HepG2 (cell line): ENCODE measurements at regions not wholly inside any gene's neighbourhood (a gene's known extent, or its start where the extent isn't known, plus 50 kb on each side); places are given as distances from the start of the nearest gene placed in this dataset.

Experiments used
- ATAC-seq: fragments of 200-7000 bp; cut with Tn5 transposase; 3 replicates; pipeline ENCODE4 v1.9.1; 2020; ENCODE audit warnings: mild to moderate bottlenecking, moderate library complexity
- BruUV-seq: library from RNA; stranded (reverse); fragments of 400-500 nt; replicated peaks from 2 replicates; lab custom pipeline; 2021; lab: Mats Ljungman, UMichigan
- CTCF ChIA-PET: fragments of 300-600 bp; formaldehyde crosslinking; extraction: SDS; loops from one replicate; lab custom pipeline; 2021; ENCODE audit warnings: low total read pairs, inconsistent platforms, low intra/inter-chr PET ratio; lab: Yijun Ruan, JAX
- POLR2A ChIA-PET: fragments of 350-600 bp; sonication (Branson Sonifier 250); formaldehyde crosslinking; loops from one replicate; lab custom pipeline; 2020; ENCODE audit warnings: antibody characterized with exemption, inconsistent platforms; lab: Yijun Ruan, JAX
- DNase-seq: peaks from one replicate; pipeline ENCODE4 v3.0.0-alpha.2; 2015; ENCODE audit warnings: low spot score
- FAIRE-seq: peaks from 3 replicates; lab custom pipeline; 2011; peaks lifted over from hg19 to GRCh38; lab: Jason Lieb, UNC
- H2AFZ ChIP-seq: one replicate; pipeline ENCODE4 v1.6.1; 2011; ENCODE audit warnings: low read length, inconsistent platforms
- H3K27ac ChIP-seq: fragments of 300-600 bp; 3 replicates; pipeline ENCODE4 v1.8.0; 2011; ENCODE audit warnings: mixed run types, mild to moderate bottlenecking, mixed read lengths, low read length, inconsistent platforms; ENCODE audit not compliant: insufficient read depth; ENCODE audit errors: extremely low read length
- H3K27me3 ChIP-seq, 2 experiments: fragments of 200-600 bp in 1 of 2; 2 replicates in 1 of 2; 3 replicates in 1 of 2; pipeline versions ENCODE4 v1.6.0 to v1.8.0; 2011; ENCODE audit warnings: low read length in 2 of 2, mild to moderate bottlenecking in 2 of 2, moderate library complexity in 2 of 2, inconsistent platforms in 1 of 2; ENCODE audit not compliant: insufficient read depth in 2 of 2, control insufficient read depth in 1 of 2
- H3K36me3 ChIP-seq, 2 experiments: fragments of 200-600 bp in 1 of 2; replicated peaks in 1 of 2; 2 replicates in 1 of 2; 3 replicates in 1 of 2; pipeline versions ENCODE4 v1.5.1 to v1.8.0; 2011; ENCODE audit warnings: low read length in 2 of 2, inconsistent platforms in 1 of 2; ENCODE audit not compliant: insufficient read depth in 2 of 2, control insufficient read depth in 1 of 2
- H3K4me1 ChIP-seq: 2 replicates; pipeline ENCODE4 v1.5.1; 2012; ENCODE audit warnings: low read length, inconsistent platforms; ENCODE audit not compliant: insufficient read depth
- H3K4me2 ChIP-seq: 2 replicates; pipeline ENCODE4 v1.6.0; 2011; ENCODE audit warnings: low read depth, low read length, inconsistent platforms
- H3K4me3 ChIP-seq, 3 experiments: fragments of 200-600 bp in 1 of 3; sonication (generic), shearing (Covaris generic) in 1 of 3; replicated peaks in 1 of 3; 2 replicates each; pipeline ENCODE4 v1.5.1; 2011 to 2016; ENCODE audit warnings: low read length in 3 of 3, inconsistent platforms in 2 of 3, low read depth in 2 of 3, mild to moderate bottlenecking in 2 of 3, control low read depth in 1 of 3, mixed read lengths in 1 of 3; ENCODE audit not compliant: insufficient read depth in 1 of 3
- H3K79me2 ChIP-seq: one replicate; pipeline ENCODE4 v1.6.1; 2011; ENCODE audit warnings: low read length, inconsistent platforms; ENCODE audit not compliant: insufficient read depth
- H3K9ac ChIP-seq: 2 replicates; pipeline ENCODE4 v1.6.0; 2011; ENCODE audit warnings: mild to moderate bottlenecking, low read depth, low read length, inconsistent platforms; ENCODE audit not compliant: insufficient read depth
- H3K9me3 ChIP-seq: 2 replicates; pipeline ENCODE4 v1.5.1; 2012; ENCODE audit warnings: mild to moderate bottlenecking, low read length
- H4K20me1 ChIP-seq: 2 replicates; pipeline ENCODE4 v1.6.0; 2011; ENCODE audit warnings: inconsistent platforms, mild to moderate bottlenecking, low read length, moderate library complexity; ENCODE audit not compliant: insufficient read depth
- EP300 ChIP-seq, 3 experiments: sonication (generic) in 1 of 3; formaldehyde crosslinking in 1 of 3; IDR thresholded peaks; 2 replicates each; pipeline versions ENCODE4 v1.5.1 to v1.6.1; 2011 to 2020; ENCODE audit warnings: low read depth in 2 of 3, low read length in 2 of 3, borderline replicate concordance in 1 of 3, improper control_type of control experiment in 1 of 3, mild to moderate bottlenecking in 1 of 3, missing genetic modification reagents in 1 of 3, moderate library complexity in 1 of 3
- IKZF1 ChIP-seq: fragments of 450-650 bp; IDR thresholded peaks from 2 replicates; pipeline ENCODE4 v1.7.1; 2016
- MAFK ChIP-seq, 2 experiments: IDR thresholded peaks in 1 of 2; conservative IDR thresholded peaks in 1 of 2; 2 replicates each; pipeline ENCODE4 v1.6.1; 2011; ENCODE audit warnings: improper control_type of control experiment in 2 of 2, low read length in 2 of 2
- NPAS2 ChIP-seq: sonication (generic); formaldehyde crosslinking; IDR thresholded peaks from 2 replicates; pipeline ENCODE4 v1.8.0; 2022; ENCODE audit warnings: mild to moderate bottlenecking, missing genetic modification reagents, borderline replicate concordance
- PHF20 ChIP-seq: sonication (generic); formaldehyde crosslinking; IDR thresholded peaks from 2 replicates; pipeline ENCODE4 v1.5.0; 2020; ENCODE audit warnings: mild to moderate bottlenecking, missing genetic modification reagents
- U2AF1 ChIP-seq: fragments of 200-400 bp; formaldehyde crosslinking; optimal IDR thresholded peaks from 2 replicates; pipeline ENCODE3; 2017; ENCODE audit warnings: mild to moderate bottlenecking, low read depth, low read length
- ZMYM4 ChIP-seq: sonication (generic); formaldehyde crosslinking; IDR thresholded peaks from 2 replicates; pipeline ENCODE4 v1.8.1; 2023; ENCODE audit warnings: mild to moderate bottlenecking, missing genetic modification reagents
- ZNF234 ChIP-seq: sonication (generic); formaldehyde crosslinking; conservative IDR thresholded peaks from 2 replicates; pipeline ENCODE4 v1.5.1; 2020; ENCODE audit warnings: mild to moderate bottlenecking, missing genetic modification reagents
- ZNF44 ChIP-seq: sonication (generic); formaldehyde crosslinking; IDR thresholded peaks from 2 replicates; pipeline ENCODE4 v1.5.1; 2020; ENCODE audit warnings: mild to moderate bottlenecking, missing genetic modification reagents
- ZNF598 ChIP-seq: sonication (generic); formaldehyde crosslinking; IDR thresholded peaks from 2 replicates; pipeline ENCODE4 v1.5.1; 2020; ENCODE audit warnings: mild to moderate bottlenecking, missing genetic modification reagents, borderline replicate concordance
- in situ Hi-C: cut with HindIII; loops from 2 replicates; pipeline ENCODE4 v1.10.0; 2017; ENCODE audit warnings: low pct_unique_long_range_greater_than_20kb; ENCODE audit not compliant: extremely low pct_ligation_motif_present
- intact Hi-C: fragments of 100-400 bp; cut with micrococcal nuclease; formaldehyde crosslinking; loops from one replicate; pipeline ENCODE4 v1.10.0; 2022; ENCODE audit not compliant: unreplicated experiment
- TF ChIP-seq, protein P1 (sequence below): sonication (generic); formaldehyde crosslinking; IDR thresholded peaks from 2 replicates; pipeline ENCODE4 v1.4.0; 2020; ENCODE audit warnings: missing genetic modification reagents, borderline replicate concordance
- TF ChIP-seq, protein P2 (sequence below): sonication (generic); formaldehyde crosslinking; IDR thresholded peaks from 2 replicates; pipeline ENCODE4 v1.4.0; 2020; ENCODE audit warnings: mild to moderate bottlenecking, missing genetic modification reagents
- TF ChIP-seq, protein P3 (sequence below): sonication (generic); formaldehyde crosslinking; IDR thresholded peaks from 2 replicates; pipeline ENCODE4 v1.4.0; 2020; ENCODE audit warnings: mild to moderate bottlenecking, missing genetic modification reagents

DNA sequence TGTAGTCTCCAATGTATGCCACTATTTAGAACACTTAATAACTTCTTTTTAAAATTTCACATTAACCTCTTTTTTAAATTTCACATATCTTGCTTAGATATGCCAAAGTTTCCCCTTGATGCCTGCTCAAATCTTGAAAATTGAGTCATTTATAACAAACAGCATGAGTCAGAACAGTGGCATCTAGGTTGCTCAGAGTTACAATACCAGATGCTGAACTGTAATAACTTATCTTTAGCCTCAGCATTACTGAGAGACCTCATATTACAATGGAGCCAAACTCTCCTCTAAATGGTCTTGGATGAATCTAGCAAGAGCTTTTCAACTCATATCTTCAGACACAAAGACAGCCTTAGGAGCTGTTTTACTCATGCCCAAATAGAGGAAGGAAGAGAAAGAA is 439.3 kb upstream of the ARPP21 start:
- no TSS peak for BruUV-seq
- CTCF ChIA-PET = no interaction called here
- no peak overlapping the region for H3K4me2 ChIP-seq

More for the DNA sequence above, 439.3 kb upstream of the ARPP21 start:
- ATAC-seq = no peak
- Histone ChIP-seq H3K27me3 (no peaks in the 10 kb centered on the region), H3K27ac (no peak overlapping the region), H2AFZ (no peak overlapping the region), H3K4me1 (no peaks in the 10 kb centered on the region), H3K36me3 (no peaks in the 10 kb centered on the region), H3K9me3 (peaks cover 79% of the 10 kb centered on the region), H3K79me2 (no peaks in the 10 kb centered on the region), H3K9ac (no peak overlapping the region), H3K4me3 (no peak overlapping the region), H4K20me1 (no peaks in the 10 kb centered on the region)
- in situ Hi-C loops = no loop called here
- TF ChIP-seq NPAS2 (CRISPR knock-in tag) = no peak
- TF ChIP-seq U2AF1 = no peak
- no peak for TF ChIP-seq IKZF1
- TF ChIP-seq, protein P1, sequence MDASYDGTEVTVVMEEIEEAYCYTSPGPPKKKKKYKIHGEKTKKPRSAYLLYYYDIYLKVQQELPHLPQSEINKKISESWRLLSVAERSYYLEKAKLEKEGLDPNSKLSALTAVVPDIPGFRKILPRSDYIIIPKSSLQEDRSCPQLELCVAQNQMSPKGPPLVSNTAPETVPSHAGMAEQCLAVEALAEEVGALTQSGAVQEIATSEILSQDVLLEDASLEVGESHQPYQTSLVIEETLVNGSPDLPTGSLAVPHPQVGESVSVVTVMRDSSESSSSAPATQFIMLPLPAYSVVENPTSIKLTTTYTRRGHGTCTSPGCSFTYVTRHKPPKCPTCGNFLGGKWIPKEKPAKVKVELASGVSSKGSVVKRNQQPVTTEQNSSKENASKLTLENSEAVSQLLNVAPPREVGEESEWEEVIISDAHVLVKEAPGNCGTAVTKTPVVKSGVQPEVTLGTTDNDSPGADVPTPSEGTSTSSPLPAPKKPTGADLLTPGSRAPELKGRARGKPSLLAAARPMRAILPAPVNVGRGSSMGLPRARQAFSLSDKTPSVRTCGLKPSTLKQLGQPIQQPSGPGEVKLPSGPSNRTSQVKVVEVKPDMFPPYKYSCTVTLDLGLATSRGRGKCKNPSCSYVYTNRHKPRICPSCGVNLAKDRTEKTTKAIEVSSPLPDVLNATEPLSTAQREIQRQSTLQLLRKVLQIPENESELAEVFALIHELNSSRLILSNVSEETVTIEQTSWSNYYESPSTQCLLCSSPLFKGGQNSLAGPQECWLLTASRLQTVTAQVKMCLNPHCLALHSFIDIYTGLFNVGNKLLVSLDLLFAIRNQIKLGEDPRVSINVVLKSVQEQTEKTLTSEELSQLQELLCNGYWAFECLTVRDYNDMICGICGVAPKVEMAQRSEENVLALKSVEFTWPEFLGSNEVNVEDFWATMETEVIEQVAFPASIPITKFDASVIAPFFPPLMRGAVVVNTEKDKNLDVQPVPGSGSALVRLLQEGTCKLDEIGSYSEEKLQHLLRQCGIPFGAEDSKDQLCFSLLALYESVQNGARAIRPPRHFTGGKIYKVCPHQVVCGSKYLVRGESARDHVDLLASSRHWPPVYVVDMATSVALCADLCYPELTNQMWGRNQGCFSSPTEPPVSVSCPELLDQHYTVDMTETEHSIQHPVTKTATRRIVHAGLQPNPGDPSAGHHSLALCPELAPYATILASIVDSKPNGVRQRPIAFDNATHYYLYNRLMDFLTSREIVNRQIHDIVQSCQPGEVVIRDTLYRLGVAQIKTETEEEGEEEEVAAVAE = no peak
- TF ChIP-seq ZMYM4 (CRISPR knock-in tag) = no peak
- no peak for TF ChIP-seq ZNF598
- no peak for TF ChIP-seq MAFK (conservative IDR thresholded peaks at IDR 0.05 in 1 of 2, IDR thresholded peaks at IDR 0.05 in 1 of 2; ENCODE audit: low read length in 2 of 2)
- TF ChIP-seq, protein P2, sequence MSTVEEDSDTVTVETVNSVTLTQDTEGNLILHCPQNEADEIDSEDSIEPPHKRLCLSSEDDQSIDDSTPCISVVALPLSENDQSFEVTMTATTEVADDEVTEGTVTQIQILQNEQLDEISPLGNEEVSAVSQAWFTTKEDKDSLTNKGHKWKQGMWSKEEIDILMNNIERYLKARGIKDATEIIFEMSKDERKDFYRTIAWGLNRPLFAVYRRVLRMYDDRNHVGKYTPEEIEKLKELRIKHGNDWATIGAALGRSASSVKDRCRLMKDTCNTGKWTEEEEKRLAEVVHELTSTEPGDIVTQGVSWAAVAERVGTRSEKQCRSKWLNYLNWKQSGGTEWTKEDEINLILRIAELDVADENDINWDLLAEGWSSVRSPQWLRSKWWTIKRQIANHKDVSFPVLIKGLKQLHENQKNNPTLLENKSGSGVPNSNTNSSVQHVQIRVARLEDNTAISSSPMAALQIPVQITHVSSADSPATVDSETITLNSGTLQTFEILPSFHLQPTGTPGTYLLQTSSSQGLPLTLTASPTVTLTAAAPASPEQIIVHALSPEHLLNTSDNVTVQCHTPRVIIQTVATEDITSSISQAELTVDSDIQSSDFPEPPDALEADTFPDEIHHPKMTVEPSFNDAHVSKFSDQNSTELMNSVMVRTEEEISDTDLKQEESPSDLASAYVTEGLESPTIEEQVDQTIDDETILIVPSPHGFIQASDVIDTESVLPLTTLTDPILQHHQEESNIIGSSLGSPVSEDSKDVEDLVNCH = no peak
- no peak for TF ChIP-seq PHF20 (CRISPR knock-in tag)
- TF ChIP-seq, protein P3, sequence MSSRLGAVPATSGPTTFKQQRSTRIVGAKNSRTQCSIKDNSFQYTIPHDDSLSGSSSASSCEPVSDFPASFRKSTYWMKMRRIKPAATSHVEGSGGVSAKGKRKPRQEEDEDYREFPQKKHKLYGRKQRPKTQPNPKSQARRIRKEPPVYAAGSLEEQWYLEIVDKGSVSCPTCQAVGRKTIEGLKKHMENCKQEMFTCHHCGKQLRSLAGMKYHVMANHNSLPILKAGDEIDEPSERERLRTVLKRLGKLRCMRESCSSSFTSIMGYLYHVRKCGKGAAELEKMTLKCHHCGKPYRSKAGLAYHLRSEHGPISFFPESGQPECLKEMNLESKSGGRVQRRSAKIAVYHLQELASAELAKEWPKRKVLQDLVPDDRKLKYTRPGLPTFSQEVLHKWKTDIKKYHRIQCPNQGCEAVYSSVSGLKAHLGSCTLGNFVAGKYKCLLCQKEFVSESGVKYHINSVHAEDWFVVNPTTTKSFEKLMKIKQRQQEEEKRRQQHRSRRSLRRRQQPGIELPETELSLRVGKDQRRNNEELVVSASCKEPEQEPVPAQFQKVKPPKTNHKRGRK (CRISPR knock-in tag) = no peak
- TF ChIP-seq ZNF234 = no peak
- TF ChIP-seq EP300 (IDR thresholded peaks at IDR 0.05; ENCODE audit: low read depth in 2 of 2, low read length in 2 of 2) = no peak
- TF ChIP-seq EP300 (CRISPR knock-in tag; IDR thresholded peaks at IDR 0.05; ENCODE audit: borderline replicate concordance) = no peak
- no peak for TF ChIP-seq ZNF44 (CRISPR knock-in tag)
- POLR2A ChIA-PET = no interaction called here
- intact Hi-C loops = no loop called here
- DNase-seq = no peak
- FAIRE-seq = no peak
